GM18861 (cell line): ENCODE measurements at regions not wholly inside any gene's neighbourhood (a gene's known extent, or its start where the extent isn't known, plus 50 kb on each side); places are given as distances from the start of the nearest gene placed in this dataset.
"Not testable (repeated sequence)": the region's sequence is repeated elsewhere in the genome, so short reads cannot be mapped to it uniquely, and the experiment has no call there.

Source experiments
- ATAC-seq: cut with Tn5 transposase; IDR thresholded peaks from one replicate; pipeline ENCODE4 v1.9.1; 2021; ENCODE audit not compliant: unreplicated experiment

DNA sequence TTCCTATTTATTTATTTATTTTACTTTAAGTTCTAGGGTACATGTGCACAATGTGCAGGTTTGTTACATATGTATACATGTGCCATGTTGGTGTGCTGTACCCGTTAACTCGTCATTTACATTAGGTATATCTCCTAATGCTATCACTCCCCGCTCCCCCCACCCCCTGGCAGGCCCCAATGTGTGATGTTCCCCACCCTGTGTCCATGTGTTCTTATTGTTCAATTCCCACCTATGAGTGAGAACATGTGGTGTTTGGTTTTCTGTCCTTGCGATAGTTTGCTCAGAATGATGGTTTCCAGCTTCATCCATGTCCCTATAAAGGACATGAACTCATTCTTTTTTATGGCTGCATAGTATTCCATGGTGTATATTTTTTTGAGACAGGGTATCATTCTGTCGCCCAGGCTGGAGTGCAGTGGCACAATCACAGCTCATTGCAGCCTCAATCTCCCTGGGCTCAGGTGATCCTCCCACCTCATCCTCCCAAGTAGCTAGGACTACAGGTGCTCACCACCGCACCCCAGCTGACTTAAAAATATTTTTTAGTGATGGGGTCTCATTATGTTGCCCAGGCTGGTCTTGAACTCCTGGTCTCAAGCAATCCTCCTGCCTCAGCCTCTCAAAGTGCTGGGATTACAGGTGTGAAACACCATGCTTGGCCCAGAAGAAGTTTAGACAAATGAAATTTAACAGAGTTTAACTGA lies 140.6 kb downstream of the NPIPB5 start:
- ATAC-seq: not testable (repeated sequence)

DNA sequence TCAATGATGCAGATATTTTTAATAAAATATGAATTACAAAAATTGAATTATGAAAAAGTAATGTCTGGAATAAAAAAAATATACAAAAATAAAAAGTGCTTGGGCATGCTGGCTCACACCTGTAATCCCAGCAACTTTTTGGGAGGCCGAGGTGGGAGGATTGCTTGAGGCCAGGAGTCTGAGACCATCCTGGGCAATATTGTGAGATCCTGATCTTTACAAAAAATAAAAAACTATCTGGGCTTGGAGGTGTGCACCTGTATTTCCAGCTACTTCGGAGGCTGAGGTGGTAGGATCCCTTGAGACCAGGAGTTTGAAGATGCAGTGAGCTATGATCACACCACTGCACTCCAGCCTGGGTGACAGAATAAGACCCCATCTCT lies 141.8 kb downstream of the NPIPB5 start:
- no peak for ATAC-seq

DNA sequence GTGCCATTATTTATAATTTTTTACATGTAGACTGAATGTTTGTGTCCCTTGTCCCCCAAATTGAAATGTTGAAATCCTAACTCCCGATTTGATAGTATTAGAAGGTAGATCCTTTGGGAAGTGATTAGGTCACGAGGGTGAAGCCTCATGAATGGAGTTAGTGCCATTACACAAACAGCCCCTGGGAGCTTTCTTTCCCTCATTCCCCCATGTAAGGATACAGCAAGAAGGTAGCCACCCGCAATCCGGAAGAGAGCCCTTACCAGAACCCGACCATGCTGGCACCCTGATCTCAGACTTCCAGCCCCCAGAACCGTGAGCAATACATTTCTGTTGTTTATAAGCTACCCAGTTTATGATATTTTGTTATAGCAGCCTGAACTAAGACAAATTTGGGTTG lies 143.2 kb downstream of the NPIPB5 start:
- no peak for ATAC-seq

DNA sequence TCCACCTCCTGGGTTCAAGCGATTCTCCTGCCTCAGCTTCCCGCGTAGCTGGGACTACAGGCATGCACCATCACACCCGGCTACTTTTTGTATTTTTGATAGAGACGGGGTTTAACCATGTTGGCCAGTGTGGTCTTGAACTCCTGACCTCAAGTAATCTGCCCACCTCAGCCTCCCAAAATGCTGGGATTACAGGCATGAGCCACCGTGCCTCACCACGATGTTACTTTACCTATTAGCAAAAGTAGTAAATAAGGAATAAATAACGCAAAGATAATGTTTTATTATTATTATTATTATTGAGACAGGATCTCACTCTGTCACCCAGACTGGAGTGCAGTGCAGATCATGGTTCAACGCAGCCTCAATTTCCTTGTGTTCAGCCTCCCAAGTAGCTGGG lies 145.9 kb downstream of the NPIPB5 start:
- ATAC-seq: not testable (repeated sequence)

DNA sequence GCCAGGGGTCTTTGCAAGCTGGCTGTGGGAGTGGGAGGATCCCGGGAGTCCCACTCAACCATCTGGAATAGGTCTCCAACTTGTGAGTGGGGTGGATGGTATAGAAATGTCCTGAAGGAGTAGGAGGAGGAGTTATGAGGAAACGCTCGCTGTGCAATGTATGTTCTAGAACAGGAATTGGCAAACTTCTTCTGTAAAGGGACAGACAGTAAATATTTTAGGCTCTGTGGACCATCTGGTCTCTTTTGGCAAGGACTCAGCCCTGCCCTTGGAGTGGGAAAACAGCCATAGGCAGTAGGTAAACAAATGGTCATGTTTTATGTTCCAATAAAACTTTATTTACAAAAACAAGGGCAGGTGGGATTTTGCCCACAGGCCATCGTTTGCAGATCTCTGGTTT lies 149.2 kb downstream of the NPIPB5 start:
- ATAC-seq: no peak

DNA sequence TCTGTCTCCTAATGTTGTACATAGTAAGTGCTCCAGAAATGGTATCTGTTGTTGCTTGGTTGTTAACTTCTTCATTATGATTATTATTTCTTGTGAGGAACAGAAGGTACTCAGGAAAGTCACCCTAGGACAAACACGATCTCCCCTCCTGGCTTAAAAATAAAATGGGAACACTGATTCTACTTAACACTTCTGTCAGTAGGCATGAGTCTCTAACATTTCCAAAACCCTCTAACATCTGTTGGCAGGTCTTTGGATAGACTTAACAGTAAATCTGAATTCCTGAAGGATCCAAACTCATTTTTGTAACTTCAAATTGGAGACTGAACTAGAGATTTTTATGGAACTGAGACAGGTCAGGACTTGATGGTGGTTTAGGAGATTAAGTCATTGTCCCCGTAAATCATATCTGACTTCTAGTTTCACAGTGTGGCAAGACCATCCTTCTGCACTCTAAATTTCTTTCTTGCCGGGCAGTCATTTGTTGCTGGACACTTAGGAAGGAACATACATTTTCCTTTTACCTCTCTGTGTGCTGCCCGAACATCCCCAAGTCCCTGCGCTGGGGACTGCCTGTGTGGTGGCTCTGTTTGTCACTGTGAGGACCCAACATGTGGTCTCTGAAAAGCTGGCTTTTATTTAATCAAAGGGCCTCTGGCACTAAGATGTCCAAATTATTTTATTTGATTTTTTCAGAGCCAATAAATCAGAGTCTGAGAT lies 149.9 kb downstream of the NPIPB5 start:
- no peak for ATAC-seq

DNA sequence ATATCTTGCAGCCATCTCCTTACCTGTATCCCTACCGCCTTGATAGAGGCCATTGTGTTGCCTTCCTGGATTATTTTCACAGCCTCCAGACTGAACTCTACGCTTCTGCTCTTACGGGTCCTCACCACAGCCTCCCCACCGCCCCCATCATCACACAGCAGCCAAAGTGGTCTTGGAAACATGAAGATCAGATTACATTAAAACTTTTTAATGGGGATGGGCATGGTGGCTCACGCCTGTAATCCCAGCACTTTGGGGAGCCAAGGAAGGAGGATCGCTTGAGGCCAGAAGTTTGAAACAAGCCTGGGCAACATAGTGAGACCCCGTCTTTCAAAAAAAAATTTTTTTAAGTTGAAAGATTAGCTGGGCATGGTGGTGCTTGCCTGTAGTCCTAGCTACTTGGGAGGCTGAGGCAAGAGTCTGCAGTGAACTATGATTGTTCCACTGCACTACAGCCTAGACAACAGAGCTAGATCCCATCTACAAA lies 150.5 kb downstream of the NPIPB5 start:
- no peak for ATAC-seq

DNA sequence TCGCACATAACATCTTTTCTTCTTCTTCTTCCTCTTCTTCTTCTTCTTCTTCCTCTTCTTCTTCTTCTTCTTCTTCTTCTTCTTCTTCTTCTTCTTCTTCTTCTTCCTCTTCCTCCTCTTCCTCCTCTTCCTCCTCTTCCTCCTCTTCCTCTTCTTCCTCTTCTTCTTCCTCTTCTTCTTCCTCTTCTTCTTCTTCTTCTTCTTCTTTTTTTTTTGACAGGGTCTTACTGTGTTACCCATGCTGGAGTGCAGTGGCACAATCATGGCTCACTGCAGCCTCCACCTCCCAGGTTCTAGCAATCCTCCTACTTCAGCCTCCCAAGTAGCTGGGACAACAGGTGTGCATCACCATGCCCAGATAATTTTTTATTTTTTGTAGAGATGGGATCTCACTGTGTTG lies 151.0 kb upstream of the HS3ST2 start:
- not testable (repeated sequence) for ATAC-seq

DNA sequence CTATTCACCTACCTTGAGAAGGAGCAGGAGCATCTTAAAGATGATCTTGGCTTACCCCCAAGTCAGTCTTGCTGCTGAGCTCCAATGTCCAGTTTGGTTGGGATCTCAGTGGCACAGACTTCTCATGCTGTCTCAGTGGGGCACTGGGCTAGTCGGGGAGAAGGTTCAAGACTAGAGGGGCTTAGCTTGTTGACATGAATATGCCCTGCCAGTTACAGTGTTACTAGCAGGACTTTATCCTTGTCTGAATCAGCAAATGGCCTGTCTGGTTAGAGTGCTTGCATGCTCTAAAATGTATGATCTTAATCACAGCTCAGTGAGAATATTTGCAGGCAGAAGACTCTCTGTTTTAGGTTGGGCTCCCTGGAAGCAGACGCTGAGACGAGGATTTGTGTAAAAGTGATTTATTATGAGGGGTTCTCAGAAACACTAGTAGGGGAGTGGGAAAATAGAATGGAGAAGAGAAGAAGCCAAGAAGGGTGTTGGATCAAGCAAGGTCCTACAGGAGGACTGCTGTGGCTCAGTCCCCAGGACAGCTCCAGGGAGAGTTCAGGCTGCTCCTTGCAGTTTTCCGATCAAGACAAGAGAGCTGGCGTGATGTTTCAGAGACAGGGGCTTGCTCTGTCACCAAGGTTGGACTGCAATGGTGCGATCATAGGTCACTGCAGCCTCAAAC lies 150.4 kb upstream of the HS3ST2 start:
- no peak for ATAC-seq

DNA sequence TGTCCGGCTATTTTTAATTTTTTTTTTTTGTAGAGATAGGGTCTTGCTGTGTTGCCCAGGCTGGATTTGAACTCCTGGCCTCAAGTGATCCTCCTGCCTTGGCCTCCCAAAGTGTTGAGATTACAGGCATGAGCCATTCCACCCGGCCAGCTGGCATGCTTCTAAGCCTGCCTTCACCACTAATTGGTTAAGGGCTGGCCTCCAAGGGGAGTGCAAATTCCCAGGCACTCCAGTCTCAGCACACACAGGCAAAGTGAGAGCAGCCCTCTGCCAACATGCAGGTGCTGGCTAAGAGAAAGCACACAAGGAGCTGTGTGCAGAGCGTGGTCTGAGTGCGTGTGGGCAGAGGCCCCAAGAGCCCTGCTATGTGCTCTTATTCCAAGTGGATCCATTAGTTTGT lies 149.8 kb upstream of the HS3ST2 start:
- ATAC-seq: no peak

DNA sequence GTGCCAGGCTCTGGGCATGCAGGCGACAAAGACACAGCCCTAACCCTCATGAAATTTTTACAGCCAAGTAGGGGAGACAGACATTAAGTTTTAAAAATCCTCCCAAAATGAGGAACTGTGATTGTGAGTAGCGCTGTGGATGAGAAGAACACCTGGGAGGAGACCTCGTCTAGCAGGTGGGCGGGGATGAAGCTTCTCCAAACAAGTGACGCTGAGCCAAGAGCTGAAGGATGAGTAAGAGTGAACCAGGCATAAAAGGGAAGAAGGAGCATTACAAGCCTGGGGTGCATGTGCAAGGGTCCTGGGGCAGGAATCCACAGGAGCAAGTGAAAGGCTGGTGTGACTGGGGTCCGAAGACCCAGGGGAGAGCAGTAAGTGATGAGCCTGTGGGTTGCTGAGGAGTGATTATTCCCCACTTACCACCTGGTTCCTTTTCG lies 149.4 kb upstream of the HS3ST2 start:
- ATAC-seq: no peak

DNA sequence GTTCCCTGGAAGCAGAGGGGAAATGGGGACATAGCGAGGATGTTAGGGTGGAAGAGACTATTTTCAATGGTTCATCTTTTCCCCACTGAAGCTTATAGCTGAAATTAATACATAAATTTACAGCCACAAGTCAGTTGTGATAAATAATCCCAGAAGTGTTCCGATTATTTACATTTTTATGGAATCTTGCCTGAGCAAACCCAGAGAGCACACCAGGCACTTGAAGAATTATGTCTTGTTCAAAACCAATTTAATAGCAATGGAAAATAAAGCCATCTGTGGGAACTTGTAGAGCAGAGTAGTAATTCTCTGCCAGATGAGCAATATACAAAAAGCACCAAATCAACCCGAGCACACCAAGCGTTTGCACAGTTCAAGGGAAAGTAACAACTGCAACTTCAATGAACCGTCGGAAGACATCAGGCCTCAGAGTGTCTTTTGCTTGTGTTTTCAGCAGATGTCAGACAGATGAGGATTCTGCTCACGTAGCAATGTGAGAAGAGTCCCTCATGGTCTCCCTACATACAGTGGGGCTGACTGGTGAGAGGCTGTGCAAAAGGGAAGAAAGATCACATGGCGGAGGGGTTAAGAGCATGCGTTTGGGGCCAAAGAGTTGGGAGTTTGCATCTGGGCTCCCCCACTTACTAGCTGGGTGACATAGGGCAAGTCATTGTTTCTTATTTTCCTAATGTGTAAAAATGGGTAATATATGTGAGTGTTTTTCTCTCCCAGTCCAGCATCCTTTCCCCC lies 148.7 kb upstream of the HS3ST2 start:
- no peak for ATAC-seq

DNA sequence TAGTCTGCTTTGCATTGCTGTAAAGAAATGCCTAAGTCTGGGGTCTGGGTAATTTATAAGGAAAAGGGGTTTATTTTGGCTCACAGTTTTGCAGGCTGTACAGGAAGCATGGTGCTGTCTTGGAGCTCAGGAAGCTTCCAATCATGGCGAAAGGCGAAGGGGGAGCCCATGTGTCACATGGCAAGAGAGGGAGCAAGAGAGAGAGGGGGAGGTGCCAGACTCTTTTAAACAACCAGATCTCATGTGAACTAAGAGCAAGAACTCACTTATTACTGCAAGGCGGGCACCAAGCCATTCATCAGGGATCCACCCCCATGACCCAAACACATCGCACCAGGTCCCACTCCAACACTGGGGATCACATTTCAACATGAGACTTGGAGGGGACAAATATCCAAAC lies 148.2 kb upstream of the HS3ST2 start:
- no peak for ATAC-seq

DNA sequence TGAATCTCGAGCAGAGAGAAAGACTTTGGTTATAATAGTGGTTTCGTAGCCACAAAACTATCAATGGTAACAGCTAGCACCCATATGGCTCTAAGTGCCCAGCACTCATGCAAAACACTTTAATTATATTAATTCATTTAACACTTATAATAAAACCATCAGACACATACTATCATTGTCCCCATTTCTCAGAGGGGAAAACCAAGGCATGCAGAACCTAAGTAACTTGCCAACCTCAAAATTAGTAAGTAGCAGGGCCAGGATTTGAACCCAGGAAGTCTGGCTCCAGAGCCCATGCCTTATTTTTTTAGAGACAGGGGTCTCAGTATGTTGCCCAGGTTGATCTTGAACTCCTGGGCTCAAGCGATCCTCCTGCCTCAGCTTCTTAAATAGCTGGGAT lies 145.6 kb upstream of the HS3ST2 start:
- no peak for ATAC-seq

DNA sequence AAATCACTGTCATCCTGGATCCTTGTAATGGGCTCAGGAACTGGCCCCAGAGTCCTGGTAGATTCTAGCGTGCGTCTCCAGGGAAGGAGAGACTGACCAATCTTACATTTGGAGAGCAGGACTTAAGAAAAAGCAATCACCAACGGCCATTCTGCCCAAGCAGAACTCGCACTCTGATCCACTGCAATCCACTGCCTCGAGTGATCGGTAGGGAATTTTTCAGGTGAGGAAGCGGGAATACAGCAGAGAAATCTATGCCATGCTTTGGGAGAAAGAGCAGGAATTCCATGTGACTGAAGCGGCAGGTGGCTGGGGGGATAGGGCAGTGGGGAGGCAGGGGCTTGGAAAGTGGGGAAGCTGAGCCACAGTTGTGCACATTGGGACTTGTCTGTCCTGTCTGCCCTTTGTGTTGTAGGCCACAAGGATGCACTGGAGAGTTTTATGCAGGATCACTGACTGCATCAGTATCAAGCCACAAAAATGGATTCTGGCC lies 143.9 kb upstream of the HS3ST2 start:
- no peak for ATAC-seq

DNA sequence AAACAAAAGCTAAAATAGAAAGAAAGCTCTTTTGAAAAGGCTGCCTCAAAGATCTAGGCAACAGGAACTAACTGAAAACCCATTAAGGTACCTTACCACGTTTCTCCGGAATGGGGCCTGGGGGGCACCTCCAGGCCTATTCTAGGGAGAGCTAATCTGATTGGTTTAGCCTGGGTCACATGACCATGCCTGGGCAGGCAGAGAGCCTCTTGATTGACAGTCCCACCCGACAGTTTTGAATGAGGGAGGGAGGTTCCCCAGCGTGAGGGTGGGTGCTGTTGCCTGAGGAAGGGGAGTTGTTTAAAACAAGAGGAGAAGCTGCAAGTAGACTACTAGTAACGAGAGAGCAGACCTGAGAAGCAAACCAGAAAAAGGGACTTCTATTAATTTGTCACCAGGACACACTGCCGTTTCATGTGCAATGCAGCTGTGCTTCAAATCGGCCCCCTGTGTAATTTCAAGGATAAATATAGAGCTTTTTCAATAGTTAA lies 143.4 kb upstream of the HS3ST2 start:
- ATAC-seq: no peak

DNA sequence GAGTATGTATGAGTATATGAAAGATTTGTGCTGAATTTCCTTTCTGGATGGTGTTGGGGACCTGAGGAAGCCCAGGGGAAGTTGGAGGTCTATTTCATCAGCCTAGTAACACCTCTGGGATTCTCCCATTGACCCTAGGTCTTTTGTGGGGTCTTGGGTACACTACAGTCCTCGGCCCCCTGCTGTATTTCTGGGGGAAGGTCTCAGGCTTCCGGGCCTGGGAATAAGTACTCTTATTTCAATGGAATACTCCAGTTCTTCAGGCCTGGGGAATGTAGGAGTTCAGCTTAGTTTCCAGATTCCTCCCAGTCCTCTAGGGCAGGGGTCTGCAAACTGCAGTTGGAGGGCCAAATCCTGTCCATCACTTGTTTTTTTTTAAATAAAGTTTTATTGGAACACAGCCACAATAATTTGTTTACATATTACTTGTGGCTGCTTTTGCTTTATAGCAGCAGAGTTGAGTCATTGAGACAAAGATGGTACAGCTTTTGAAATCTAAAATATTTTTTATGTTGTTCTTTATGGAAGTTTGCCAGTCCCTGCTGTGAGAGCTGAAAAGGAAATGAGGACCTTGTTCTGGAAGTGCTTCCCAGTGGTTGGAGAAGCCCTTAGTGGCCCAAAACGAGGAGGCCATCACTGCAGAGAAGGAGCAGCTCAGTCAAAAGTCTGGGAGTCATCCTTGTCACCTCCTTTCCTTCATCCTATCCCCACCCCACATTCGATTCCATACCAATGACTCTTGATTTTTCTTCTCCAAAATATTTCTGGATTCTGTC lies 142.5 kb upstream of the HS3ST2 start:
- no peak for ATAC-seq

DNA sequence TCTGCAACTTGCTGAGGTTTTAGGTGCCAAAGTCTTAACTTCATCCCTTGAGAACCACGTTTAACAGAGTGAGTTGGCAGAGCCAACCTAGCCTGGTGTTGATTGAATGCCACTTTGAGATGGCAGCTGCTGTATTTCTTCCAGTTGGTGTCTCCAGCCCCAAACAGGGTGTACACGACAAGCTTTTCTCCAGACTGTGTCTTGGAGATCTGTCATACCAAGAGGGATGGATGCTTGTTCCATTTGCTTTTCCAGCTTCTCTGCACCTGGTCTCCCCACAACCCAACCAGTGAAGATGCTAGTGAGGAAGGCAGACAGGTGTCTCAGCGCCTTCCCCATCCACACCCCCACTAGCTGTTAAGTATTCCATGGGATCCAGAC lies 141.1 kb upstream of the HS3ST2 start:
- no peak for ATAC-seq

DNA sequence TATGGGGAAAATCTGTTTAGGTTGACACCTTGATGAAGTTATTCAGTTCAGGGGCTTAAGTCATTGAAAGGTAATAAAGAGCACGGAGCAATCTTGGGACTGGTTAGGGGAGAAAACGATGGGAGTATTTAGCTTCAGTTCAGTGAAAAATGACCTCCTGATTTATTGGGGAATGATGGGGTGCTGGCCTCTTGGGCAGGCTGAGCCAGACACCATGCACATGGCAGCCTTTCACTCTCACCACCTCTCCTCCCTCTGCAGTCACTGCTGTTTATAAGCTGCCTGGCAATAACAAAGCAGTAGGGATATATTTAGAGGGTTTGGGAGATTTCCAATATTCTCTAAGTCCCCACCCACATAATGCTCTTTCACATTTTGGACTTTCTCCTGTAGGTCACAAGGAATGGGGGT lies 140.5 kb upstream of the HS3ST2 start:
- no peak for ATAC-seq

DNA sequence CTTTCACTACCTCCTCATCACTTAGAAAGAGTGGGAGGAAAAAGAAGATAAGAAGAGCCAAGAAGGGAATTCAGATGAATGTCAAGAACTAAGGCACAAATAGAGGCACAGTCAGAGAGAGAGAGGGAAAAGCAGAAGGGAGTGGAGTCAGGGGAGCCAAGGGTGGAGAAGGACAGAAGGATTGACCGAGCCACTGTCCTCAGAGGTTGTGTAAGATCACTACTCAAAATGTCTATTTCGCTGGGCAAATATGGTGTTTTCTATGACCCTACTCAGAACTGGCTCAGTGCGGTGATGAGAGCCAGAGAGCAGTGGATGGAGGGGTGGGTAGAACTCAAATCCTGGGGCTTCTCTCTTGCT lies 139.2 kb upstream of the HS3ST2 start:
- ATAC-seq: no peak
